ENCODE measurements at regions not wholly inside any gene's neighbourhood (a gene's known extent, or its start where the extent isn't known, plus 50 kb on each side); places are given as distances from the start of the nearest gene placed in this dataset.
"Not testable (repeated sequence)": the region's sequence is repeated elsewhere in the genome, so short reads cannot be mapped to it uniquely, and the experiment has no call there.

DNA sequence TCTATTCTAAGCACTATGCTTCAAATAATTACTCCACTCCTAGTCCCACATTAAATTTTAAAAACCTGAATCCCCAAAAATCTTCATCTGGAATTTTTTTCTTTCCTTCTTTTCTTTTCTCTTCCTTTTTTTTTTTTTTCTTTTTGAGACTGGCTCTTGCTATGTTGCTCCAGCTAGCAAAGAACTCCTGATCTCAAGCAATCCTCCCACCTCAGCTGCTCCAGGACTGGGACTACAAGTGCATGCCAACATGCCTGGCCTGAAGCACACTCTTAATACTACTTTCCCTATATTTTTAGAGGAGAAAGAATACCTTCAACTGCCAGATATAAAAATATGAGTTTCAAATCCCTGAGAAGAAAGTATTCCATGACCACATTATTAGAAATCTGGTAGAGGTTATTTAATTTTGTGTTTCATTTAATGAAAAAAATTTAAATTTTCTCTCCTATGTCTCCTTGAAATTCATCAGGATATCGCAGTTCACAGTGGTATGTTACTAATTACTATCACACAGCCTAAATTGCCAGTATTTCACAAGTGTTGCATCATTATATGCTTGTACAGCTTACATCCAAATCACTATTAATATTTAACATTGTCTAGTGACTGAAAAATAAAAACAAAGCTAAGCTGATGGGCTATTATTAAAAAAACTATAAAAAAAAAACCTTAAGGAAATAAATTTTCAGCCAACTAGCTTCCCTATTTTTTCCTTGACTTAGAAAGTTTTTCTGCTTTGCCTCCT, 227.8 kb downstream of the NAF1 start:
- DNase-seq (ENCODE audit: low spot score), result no peak

DNA sequence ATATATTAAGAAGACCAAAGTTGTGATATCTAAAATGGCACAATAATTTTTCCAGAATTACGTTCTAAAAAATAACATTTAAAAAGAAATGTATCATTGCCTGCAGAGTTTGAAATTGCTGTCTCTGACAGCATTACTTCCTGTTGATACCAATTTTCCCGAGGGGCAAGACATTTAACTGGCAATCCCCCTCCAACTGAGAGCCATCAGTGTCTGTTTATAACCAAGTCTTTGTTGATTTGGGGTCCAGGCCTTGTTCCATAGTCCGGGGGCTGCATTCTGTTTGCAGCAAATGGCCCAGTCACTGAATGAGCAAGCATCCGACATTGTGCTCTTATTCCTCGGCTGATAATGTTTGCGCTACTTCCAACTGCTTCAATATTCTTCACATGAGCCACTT, 231.5 kb downstream of the NAF1 start:
- no peak for DNase-seq (ENCODE audit: low spot score)

DNA sequence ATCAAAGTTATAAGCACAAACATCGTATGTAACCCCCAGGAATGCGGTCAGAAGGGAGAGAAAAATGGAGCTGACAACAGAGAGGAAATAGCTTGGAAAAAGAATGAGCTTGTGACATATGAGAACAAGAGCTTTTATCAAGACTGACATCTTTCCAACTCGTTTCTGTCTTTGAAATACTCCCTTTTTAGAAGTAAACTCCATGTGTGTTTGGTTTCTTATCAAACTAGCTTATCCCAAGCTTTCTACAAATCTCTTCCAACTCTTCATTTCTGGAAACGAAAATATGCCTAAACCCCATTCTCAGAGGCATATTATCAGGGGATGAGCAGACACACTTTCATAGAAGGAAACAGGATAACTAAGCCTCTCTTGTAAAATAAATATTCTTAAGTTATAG, 235.4 kb downstream of the NAF1 start:
- DNase-seq (ENCODE audit: low spot score), result no peak

DNA sequence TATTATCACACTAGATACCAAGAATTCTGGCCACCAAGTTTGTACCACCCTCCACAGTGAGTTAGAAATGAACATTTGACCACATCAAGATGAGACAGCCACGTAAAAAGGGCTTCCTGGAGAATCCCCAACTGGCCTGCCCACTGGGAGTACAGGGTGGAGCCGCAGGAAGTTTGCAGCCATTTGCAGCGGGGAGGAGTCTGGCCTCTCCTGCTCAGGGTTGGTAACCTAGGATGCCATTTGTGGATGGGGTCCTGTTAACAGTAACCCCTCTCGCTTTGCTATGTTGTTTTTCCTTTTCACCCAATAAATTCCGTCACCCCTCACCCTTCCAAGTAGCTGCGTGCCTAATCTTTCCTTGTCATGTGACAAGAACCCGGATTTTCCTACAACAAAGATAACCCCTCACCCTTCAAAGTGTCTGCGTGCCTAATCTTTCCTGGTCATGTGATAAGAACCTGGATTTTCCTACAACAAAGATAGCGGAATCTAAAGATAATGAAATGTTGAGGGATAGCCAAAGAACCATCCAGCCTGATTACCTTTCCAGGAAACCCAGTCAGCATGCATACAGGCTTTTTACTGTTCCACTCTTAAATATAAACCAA, 245.4 kb downstream of the NAF1 start:
- DNase-seq (ENCODE audit: low spot score), result no peak

DNA sequence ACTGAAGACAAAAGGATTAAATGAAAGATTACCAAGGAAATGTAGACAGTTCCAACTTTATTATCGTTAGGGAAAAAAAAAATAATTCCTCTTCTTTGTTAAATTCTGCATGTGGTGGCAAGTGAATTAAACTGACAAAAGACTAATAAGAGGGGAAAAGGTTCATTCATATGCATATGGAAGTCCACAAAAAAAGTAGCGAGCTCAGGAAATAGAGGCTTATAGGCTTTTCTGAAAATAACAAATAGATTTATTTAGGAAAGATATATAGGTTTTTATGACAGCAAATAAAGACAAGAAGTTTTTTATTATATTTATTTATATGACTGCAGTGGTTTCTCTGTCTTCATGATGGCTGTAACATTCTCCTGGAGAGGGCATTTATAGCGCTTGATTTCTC, 246.0 kb downstream of the NAF1 start:
- DNase-seq (ENCODE audit: low spot score), result no peak

DNA sequence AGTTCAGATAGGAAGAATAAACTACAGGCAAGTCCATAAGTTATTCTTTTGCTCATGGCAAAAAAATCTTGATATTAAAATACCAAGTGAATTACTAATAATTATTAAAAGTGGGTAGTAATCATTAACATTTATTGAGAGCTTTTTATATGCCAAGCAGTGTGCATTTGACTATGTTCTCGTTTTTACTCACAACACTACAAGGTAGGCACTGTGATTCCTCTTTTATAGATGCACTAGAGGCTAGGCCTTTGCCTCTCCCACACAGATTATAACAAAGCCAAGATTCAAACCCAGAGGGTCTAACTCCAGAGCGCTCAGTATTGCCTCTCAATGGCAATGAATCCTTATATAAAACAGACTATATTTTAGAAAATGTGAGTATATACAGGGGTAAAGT, 254.2 kb downstream of the NAF1 start:
- no peak for DNase-seq (ENCODE audit: low spot score)

DNA sequence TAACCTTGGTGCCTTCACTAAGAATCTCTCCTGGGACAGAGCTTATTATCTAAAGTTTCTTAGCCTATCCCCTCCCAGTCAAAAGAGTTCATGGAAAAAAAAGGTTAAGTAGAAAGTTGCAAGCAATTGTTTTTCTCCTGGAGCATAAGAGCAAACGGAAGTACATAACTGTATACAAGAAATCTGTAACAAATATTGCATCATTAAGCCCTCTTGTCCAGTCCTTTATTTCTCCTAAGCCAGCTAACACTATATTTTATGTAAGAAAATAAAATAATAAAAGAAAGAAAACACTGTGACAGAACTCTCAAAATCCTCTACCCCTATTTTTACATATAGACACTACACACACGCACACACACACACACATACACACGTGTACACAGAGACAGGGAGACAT, 255.3 kb downstream of the NAF1 start:
- no peak for DNase-seq (ENCODE audit: low spot score)

DNA sequence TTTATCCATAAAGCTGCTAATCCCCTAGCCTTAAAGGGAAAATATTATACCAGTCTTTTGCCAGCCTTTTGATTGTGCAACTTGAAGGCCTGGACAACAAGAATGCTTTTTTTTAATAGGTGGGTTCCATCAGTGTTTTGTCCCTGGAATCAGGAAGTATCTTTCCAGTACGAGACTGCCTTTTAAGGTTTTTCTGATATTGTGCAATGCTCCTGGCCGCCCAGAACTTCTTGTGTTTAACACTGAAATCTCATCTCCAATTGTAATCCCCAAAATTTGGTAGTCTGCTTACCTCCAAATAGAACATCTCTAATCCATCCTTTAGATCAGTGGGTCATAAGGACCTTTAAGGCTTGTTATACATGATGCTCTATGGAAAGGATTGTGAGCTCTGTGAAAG, 256.7 kb downstream of the NAF1 start:
- DNase-seq (ENCODE audit: low spot score), result no peak

DNA sequence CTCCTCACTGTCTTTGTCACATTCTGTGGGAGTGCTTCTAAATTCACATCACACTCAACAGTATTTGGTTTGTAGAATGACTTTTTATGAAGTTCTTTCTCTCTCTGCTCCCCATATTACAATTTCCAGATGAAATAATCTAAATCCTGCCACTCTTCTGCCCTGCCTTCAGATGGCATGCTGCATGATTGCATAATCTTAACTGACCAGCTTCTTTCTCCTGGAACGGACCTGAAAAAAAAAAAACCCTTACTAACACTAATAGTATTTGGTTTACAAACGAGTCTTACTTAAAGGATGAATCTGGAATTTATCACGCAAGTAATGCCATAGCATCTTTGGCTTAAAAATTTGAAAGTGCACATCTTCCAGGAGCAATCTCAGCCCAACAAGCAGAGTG, 272.3 kb downstream of the NAF1 start:
- no peak for DNase-seq (ENCODE audit: low spot score)

DNA sequence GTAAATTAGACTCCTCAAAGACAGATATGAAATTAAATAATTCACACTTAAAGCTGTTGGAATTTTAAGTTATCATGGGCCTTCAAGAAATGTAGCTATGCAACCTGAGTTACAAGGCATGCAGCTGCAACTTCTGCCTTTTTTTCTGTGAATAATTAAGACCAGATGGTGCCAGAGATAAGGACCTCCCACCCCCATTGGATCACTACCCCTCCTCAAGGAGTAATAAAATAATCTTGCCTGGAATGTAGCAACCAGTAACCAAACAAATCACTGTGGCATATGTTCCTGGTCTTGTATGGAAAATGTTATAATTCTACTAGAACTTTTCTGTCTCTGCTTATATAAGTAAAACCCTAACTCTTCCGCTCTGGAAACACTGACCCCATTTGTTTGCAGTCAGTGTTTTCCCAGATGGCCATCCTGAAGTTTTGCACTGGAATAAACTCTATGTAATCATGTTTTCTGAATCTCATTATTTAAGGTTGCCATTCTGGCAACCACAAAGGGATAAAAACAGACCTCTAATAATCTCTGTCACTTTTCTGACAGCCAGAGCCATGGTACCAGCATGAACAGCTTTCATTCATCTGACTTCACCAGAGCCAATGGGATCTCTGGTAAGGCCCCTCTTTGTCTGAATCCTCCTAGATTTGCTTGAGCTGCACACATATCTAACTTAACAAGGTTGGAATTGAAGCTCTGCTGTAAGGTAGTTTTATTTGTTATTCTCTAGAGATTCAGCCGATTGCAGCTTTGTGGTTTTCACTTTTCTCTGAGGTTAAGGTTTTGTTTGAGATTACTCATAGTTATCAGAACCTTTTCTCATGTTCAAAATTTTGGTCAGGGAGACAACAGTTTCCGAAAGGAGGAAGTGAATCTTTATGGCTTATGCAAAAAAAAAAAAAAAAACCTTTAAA, 274.6 kb downstream of the NAF1 start:
- no peak for DNase-seq (ENCODE audit: low spot score)

DNA sequence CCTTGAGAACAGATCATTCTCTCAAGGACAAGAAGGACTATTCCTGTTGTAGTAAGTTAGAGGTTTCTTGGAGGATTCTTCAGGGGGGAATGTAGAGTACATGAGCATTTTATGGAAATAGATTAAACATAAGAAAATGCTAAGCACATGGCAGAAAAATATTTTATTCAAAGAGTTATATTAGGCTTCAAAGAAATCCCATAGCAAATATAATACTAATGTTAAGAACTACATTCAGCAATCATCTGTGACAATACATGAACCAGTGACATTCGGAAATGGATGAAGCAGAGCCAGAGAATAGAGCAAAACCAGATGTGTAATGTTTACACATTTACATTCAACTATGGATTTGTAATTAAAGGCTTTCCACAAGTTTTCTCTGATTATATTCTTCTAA, 288.6 kb downstream of the NAF1 start:
- no peak for DNase-seq (ENCODE audit: low spot score)

DNA sequence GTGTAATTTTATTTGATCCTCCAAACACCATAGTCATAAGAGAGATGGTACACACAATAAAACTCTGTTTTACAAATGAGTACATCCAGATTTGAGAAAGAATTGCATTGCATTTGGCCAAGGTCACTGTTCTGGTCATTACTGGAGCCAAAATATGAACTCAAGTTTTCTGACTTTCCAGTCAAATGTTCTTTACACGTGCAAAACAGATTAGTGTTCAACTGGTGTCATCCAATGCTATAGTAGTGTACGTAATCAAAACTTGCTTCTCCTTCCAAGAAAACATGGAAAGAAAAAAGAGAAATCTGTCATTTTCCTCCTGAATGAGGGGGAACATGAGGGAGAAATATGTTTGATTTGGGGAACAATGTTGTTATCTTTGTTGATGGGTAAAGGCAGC, 291.9 kb downstream of the NAF1 start:
- DNase-seq (ENCODE audit: low spot score), result no peak

DNA sequence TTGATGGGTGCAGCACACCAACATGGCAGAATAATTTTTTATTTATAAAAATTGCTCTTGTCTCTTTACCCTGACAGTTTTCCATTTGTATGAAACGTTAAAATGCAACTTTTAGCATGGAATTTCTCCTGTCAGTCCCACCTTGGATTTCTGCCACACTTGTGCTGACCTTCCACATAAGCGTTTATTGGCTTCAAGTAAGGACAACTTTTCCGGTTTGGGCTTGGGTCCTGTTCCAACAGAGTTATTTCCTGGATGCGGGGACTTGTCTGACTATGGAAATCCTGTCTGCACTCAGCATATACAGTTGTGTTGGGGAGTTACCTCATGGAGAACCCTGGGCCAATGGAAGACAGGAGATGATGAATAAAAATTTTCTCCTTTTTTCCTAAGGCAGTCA, 294.7 kb downstream of the NAF1 start:
- DNase-seq (ENCODE audit: low spot score), result no peak

DNA sequence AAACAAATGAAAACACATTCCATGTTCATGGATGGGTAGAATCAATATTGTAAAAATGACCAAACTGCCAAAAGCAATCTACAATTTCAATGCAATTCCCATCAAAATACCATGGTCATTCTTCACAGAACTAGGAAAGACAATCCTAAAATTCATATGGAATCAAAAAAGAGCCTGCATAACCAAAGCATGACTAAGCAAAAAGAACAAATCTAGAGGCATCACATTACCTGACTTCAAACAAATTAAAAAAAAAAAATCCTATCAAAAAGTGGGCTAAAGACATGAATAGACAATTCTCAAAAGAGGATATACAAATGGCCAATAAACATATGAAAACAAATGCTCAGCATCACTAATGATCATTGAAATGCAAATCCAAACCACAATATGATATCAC, 297.5 kb downstream of the NAF1 start:
- DNase-seq (ENCODE audit: low spot score), result no peak

DNA sequence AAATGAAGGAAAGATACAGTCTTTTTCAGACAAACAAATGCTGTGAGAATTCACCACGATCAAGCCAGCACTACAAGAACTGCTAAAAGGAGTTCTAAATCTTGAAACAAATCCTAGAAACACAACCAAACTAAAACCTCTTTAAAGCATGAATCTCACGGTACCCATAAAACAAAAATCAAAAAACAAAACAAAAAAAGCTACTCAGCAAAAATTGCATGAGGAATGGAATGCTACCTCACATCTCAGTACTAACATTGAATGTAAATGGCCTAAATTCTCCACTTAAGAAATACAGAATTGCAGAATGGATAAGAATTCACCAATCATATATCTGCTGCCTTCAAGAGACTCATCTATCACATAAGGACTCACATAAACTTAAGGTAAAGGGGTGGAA, 300.1 kb downstream of the NAF1 start:
- DNase-seq (ENCODE audit: low spot score), result no peak

DNA sequence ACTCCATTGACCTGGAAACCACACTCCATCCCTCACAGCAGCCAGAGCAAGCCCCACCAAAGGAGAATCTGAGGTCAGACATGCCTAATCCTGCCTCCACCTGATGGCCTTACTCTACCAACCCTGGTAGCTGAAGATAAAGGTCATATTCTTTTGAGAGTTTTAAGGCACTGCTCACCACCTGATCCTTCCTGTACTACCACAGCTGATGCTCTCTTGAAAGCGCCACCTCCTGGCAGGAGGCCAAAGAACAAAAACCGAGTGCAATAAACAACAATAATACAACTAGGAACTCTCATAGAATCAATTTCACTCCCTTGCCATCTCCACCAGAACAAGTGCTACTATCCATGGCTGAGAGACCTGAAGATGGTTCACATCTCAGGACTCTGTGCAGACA, 301.6 kb downstream of the NAF1 start:
- DNase-seq (ENCODE audit: low spot score), result no peak

DNA sequence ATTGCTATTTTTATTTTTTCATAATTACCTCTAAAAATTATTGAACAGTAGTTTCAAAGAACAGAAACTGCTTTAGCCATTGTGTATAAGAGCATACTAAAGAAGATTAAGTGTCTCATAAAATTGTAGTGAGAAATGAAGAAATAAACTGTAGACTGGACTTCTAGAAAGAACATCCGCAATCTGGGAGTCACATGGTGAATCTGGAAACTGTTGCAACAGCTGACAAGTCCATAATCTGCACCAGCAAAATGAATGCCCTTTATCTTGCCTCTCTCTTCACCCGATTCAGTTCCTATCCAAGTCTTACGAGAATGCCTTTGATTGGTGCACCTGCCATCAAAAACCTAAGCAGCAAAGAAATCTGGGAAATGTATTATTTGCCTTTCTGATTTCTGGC, 312.9 kb downstream of the NAF1 start:
- DNase-seq (ENCODE audit: low spot score), result no peak

DNA sequence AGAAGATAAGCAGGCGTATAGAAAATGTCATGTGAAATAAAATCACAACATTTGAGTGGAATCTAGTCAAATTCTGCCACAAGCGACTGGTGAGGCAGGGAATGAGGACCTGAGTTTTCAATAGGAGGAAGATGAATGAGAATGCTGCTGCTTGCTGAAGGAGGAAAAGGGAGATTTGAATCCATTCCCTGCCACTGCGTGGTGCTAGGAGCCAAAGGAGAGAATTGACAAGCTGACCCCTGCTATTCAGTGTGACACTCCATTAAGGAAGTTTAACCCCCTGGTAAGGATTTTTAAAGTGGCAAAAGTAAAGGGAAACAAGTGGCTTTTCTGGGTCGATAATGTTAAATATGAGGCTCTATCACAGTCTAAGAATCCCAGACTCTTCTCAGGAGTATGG, 314.0 kb downstream of the NAF1 start:
- no peak for DNase-seq (ENCODE audit: low spot score)

DNA sequence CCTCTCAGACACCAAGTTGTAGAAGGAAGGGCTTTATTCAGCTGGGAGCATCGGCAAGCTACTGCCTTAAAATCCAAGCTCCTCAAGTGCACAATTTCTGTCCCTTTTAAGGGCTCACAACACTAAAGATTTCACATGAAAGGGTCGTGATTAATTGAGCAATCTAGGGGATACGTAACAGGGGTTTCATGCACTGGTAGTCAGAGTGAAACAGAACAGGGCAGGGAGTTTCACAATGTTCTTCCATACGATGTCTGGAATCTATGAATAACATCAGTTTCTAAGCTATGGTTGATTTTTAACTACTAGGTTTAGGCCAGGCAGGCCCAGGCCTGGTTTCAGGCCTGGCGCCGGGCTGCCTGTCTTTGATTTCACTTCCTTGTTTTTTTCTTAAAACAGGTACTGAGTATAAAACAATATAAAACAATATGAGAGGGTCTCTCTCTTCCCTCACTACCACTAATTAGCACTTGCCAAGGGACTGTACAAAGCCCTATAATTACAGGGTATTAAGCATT, 315.4 kb downstream of the NAF1 start:
- DNase-seq (ENCODE audit: low spot score), result not testable (repeated sequence)

DNA sequence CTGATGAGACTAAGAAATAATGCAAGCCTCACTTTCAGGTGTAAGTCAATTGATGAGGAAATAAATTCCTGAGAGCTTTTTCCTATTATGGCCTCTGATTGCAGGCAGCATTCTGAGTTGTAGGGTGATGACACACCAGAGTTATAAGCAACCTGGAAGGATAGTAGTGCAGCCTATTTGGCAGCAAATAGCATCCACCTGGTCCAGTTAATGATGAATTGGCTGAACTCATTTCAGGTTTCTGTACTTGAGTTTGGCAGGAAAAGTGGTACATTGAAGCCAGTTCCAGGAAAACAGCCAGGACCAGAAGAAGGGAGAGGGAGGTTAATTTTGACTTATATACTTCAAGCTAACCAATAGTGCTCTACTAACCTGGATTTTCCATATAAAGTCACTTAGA, 316.8 kb downstream of the NAF1 start:
- no peak for DNase-seq (ENCODE audit: low spot score)

DNA sequence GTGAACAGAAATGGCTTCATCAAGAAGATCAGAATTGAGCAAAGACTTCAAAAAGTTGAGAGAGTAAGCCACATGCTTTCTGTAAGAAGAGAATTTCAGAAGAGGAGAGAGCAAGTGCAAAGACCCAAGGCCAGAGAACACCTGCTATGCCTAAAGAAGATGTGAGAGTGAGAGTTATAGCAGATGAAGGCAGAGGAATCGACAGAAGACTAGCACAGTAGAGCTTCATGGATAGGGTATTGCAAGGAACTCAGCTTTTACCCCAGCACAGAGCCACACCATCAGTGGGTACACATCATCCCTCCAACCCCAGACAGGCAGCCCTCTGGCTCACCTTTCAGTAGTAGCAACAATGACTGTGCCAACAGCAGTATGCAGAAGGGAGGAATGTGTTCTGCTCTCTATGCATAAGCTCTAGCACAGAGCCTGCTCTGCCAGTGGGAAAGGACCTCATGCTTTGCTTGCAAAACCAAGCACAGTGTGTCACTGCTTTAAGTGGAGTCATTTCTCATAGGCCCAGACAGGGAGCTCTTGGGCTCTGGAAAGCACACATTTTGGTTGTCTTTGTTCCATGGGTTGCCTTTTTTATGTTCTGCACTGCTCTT, 318.6 kb downstream of the NAF1 start:
- DNase-seq (ENCODE audit: low spot score), result no peak

DNA sequence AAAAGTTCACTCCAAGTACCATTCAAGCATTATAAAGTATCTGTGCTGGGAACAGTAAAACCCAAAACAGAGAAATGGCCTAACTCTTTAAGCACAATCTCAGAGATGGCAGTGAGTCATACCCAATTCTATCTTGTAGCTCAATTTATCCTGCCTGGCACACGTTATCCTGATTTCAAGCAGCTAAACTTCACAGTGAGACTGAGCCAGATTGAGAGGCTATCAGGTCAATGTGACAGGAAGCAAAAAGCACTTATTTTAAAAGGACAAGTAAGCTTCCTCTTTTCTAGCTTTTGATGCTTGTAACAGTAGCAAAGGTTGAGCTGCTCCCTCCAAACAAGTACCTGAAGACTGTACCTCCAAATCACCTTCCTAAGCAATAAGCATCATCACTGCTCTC, 324.9 kb downstream of the NAF1 start:
- no peak for DNase-seq (ENCODE audit: low spot score)

DNA sequence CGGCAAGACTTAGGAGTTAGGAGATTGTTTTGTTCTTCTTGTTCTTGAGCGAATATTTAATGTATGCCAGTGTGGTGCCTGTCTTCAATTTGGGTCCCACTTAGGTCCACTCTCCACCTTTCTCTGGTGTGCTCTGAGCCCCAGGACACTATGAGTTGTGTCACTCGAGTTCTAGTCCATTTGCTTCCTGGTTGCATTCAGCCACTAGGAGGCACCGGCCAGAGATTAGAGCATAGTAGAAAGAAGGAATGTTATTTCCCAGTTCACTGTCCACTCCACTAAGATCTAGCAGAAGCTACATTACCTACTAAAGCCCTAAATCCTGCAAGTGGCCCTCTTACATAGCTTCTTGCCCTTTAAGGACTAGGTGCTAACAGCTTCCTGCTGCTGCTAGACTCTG, 326.9 kb downstream of the NAF1 start:
- no peak for DNase-seq (ENCODE audit: low spot score)

All from kidney capillary endothelial cell (primary cell).